ENCODE measurements at regions not wholly inside any gene's neighbourhood (a gene's known extent, or its start where the extent isn't known, plus 50 kb on each side); places are given as distances from the start of the nearest gene placed in this dataset.

DNA sequence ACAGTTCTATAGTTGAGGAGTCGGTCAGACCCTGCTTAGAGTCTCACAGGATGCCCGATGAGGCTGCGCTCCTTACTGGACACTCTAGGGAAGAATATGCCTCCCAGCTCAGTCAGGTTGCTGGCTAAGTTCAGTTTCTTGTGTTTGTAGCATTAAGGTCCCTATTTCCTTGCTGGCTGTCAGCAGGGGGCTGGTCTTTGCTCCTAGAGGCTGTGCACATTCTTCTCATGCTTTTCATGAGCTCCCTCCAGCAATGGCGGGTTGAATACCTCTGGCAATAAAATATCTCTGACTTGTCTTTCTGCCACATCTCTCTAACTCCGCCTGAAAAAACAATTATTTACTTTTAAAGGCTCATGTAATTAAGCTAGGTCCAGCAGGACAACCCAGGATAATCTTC lies 79.4 kb upstream of the DNAJC10 start:
- TF ChIP-seq CTCF (IDR thresholded peaks at IDR 0.05) (no peak), EP300 (IDR thresholded peaks at IDR 0.05) (no peak)

Measured in tibial nerve (tissue), 4 donors.